HEK293 (cell line): ENCODE measurements at regions not wholly inside any gene's neighbourhood (a gene's known extent, or its start where the extent isn't known, plus 50 kb on each side); places are given as distances from the start of the nearest gene placed in this dataset.

Experiments used
- CTCF ChIP-seq: fragments of 450-650 bp; formaldehyde crosslinking; IDR thresholded peaks from 2 replicates; pipeline ENCODE4 v1.5.1; 2016; ENCODE audit warnings: missing biosample characterization, missing genetic modification characterization
- ELK4 ChIP-seq: IDR thresholded peaks from 2 replicates; pipeline ENCODE4 v1.6.1; 2011; ENCODE audit warnings: mild to moderate bottlenecking, low read depth, low read length, borderline replicate concordance
- RBAK ChIP-seq: fragments of 450-650 bp; formaldehyde crosslinking; IDR thresholded peaks from 2 replicates; pipeline ENCODE4 v1.5.1; 2016; ENCODE audit warnings: missing biosample characterization, missing genetic modification characterization
- ZBTB44 ChIP-seq: fragments of 450-650 bp; IDR thresholded peaks from 2 replicates; pipeline ENCODE4 v1.5.1; 2018; ENCODE audit warnings: missing biosample characterization, mild to moderate bottlenecking, missing genetic modification characterization
- ZNF175 ChIP-seq: fragments of 450-650 bp; formaldehyde crosslinking; IDR thresholded peaks from 2 replicates; pipeline ENCODE4 v1.5.1; 2016; ENCODE audit warnings: missing biosample characterization, missing genetic modification characterization
- ZNF350 ChIP-seq: fragments of 450-650 bp; formaldehyde crosslinking; IDR thresholded peaks from 2 replicates; pipeline ENCODE4 v1.5.0; 2017; ENCODE audit warnings: missing biosample characterization, mild to moderate bottlenecking, missing genetic modification characterization
- ZNF449 ChIP-seq: fragments of 450-650 bp; formaldehyde crosslinking; IDR thresholded peaks from 2 replicates; pipeline ENCODE4 v1.5.1; 2017; ENCODE audit warnings: missing biosample characterization, mild to moderate bottlenecking, missing genetic modification characterization, moderate library complexity
- ZNF558 ChIP-seq: fragments of 450-650 bp; formaldehyde crosslinking; IDR thresholded peaks from 2 replicates; pipeline ENCODE4 v1.5.1; 2016; ENCODE audit warnings: missing biosample characterization, missing genetic modification characterization

GRCh38 chr6:137995371-137995770 lies 111.8 kb downstream of the PERP start:
- TF ChIP-seq ZNF558 (tag by site-specific recombination) (no peak), ZNF449 (tag by site-specific recombination) (no peak), ZNF175 (tag by site-specific recombination) (no peak), RBAK (tag by site-specific recombination) (no peak), CTCF (tag by site-specific recombination) (no peak), ELK4 (no peak), ZNF350 (tag by site-specific recombination) (no peak), ZBTB44 (no peak)
